ENCODE measurements at regions not wholly inside any gene's neighbourhood (a gene's known extent, or its start where the extent isn't known, plus 50 kb on each side); places are given as distances from the start of the nearest gene placed in this dataset.
"Not testable (repeated sequence)": the region's sequence is repeated elsewhere in the genome, so short reads cannot be mapped to it uniquely, and the experiment has no call there.

DNA sequence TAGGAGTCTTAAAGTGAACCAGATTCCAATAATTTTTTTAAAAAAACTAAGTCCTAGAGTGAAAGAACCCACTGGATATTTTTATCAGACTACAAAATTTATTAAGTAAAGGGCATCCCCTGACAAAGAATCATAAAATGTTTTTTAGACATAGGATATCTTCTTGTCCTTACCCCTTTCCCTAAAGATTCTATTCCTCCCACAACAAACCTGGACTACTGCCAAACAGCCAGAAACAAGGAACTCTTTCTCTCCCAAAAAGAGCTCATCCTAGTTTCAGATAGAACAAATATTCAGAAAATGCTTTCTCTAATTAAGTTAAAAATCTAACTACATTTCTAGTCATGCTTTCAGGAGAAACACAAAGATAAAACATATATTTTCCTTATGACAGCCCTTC, 327.1 kb downstream of the FAM181B start:
- no peaks in the 10 kb centered on the region for H3K9me3 ChIP-seq
- in situ Hi-C loops (cut with MboI; ENCODE audit: low sequenced_read_pairs in 4 of 4): no loop called here
- ATAC-seq (no peak), DNase-seq (no peak)
- intact Hi-C loops (cut with DNase I; ENCODE audit: low total_unique reads): no loop called here
- H3K4me3 ChIP-seq: no peak overlapping the region
- TF ChIP-seq, protein P1, sequence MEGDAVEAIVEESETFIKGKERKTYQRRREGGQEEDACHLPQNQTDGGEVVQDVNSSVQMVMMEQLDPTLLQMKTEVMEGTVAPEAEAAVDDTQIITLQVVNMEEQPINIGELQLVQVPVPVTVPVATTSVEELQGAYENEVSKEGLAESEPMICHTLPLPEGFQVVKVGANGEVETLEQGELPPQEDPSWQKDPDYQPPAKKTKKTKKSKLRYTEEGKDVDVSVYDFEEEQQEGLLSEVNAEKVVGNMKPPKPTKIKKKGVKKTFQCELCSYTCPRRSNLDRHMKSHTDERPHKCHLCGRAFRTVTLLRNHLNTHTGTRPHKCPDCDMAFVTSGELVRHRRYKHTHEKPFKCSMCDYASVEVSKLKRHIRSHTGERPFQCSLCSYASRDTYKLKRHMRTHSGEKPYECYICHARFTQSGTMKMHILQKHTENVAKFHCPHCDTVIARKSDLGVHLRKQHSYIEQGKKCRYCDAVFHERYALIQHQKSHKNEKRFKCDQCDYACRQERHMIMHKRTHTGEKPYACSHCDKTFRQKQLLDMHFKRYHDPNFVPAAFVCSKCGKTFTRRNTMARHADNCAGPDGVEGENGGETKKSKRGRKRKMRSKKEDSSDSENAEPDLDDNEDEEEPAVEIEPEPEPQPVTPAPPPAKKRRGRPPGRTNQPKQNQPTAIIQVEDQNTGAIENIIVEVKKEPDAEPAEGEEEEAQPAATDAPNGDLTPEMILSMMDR (IDR thresholded peaks at IDR 0.05 in 4 of 5, conservative IDR thresholded peaks at IDR 0.05 in 1 of 5): no peak
- no peak for TF ChIP-seq POLR2A (IDR thresholded peaks at IDR 0.05)
- H3K27ac ChIP-seq: no peak overlapping the region
- no peaks in the 10 kb centered on the region for H3K27me3 ChIP-seq
- H3K36me3 ChIP-seq: no peaks in the 10 kb centered on the region
- no peaks in the 10 kb centered on the region for H3K4me1 ChIP-seq

DNA sequence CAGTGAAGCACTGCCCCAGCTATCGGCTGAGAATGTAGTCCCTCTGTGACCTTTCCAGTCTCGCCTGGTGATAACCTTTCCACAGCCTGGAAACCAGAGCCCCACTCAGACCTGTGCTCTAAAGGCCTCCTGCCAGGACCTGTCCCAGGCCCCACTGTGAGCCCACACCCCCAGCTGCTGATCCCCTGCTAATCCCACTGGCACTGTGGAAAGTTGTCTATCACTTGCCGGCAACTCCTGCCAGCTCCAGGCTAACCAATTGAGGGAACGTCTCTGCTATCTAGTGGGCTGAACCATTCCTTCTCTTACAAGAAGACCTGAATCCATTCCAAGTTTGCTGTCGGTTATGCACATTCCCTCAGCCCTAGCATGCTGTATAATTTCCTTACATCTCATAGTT, 328.2 kb downstream of the FAM181B start:
- H3K27ac ChIP-seq: no peak overlapping the region
- TF ChIP-seq, protein P1 (IDR thresholded peaks at IDR 0.05 in 4 of 5, conservative IDR thresholded peaks at IDR 0.05 in 1 of 5): no peak
- intact Hi-C loops (cut with DNase I; ENCODE audit: low total_unique reads): no loop called here
- H3K27me3 ChIP-seq: no peaks in the 10 kb centered on the region
- ATAC-seq (no peak), DNase-seq (no peak)
- no peaks in the 10 kb centered on the region for H3K36me3 ChIP-seq
- H3K9me3 ChIP-seq: no peaks in the 10 kb centered on the region
- in situ Hi-C loops (cut with MboI; ENCODE audit: low sequenced_read_pairs in 4 of 4): no loop called here
- no peak overlapping the region for H3K4me3 ChIP-seq
- H3K4me1 ChIP-seq: no peaks in the 10 kb centered on the region

DNA sequence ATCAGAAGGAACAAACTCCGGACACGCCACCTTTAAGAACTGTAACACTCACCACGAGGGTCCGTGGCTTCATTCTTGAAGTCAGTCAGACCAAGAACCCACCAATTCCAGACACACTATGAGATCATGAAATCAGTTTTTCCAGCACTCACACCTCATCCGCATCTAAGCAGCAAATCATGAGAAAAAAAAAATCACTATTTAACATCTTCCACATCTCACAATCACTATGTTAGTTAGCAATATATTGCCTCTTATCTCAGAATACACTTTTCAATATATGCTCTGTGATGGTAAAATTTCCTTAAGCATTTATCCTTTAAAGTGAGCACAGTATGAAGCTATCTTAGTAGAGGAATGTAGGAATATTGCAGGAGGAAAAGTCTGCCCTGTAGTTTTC, 328.7 kb downstream of the FAM181B start:
- in situ Hi-C loops (cut with MboI; ENCODE audit: low sequenced_read_pairs in 4 of 4): no loop called here

DNA sequence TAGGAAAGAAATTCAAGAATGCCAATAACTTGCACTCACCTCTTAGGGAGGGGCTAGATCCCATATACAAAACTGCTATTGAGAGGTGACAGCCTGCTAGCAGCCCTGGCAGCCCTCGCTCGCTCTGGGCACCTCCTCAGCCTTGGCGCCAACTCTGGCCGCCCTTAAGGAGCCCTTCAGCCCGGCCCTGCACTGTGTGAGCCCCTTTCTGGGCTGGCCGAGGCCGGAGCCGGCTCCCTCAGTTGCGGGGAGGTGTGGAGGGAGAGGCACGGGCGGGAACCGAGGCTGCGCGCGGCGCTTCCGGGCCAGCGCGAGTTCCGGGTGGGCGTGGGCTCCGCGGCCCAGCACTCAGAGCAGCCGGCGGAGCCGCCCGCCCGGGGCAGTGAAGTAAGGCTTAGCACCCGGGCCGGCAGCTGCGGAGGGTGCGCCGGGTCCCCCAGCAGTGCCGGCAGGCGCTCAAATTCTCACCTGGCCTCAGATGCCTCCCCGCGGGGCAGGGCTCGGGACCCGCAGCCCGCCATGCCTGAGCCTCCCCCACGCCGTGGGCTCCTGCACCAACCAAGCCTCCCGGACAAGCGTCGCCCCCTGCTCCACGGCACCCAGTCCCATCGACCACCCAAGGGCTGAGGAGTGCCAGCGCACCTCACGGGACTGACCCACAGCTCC, 329.9 kb downstream of the FAM181B start:
- H3K27me3 ChIP-seq: no peaks in the 10 kb centered on the region
- H3K36me3 ChIP-seq: no peaks in the 10 kb centered on the region
- intact Hi-C loops (cut with DNase I; ENCODE audit: low total_unique reads): no loop called here
- no peak for TF ChIP-seq POLR2A (IDR thresholded peaks at IDR 0.05)
- TF ChIP-seq, protein P1 (IDR thresholded peaks at IDR 0.05 in 4 of 5, conservative IDR thresholded peaks at IDR 0.05 in 1 of 5): no peak
- no peaks in the 10 kb centered on the region for H3K9me3 ChIP-seq
- no peak for DNase-seq
- in situ Hi-C loops (cut with MboI; ENCODE audit: low sequenced_read_pairs in 4 of 4): no loop called here
- H3K4me3 ChIP-seq: no peak overlapping the region
- H3K4me1 ChIP-seq: no peaks in the 10 kb centered on the region
- ATAC-seq: no peak
- no peak overlapping the region for H3K27ac ChIP-seq

More for the DNA sequence above, 328.7 kb downstream of the FAM181B start:
- Histone ChIP-seq H3K4me3 (no peak overlapping the region), H3K4me1 (no peaks in the 10 kb centered on the region), H3K27ac (no peak overlapping the region), H3K27me3 (no peaks in the 10 kb centered on the region), H3K9me3 (no peaks in the 10 kb centered on the region), H3K36me3 (no peaks in the 10 kb centered on the region)
- intact Hi-C loops (cut with DNase I; ENCODE audit: low total_unique reads): no loop called here
- ATAC-seq (no peak), DNase-seq (no peak)
- TF ChIP-seq, protein P1 (IDR thresholded peaks at IDR 0.05 in 4 of 5, conservative IDR thresholded peaks at IDR 0.05 in 1 of 5): no peak
- TF ChIP-seq POLR2A (IDR thresholded peaks at IDR 0.05): no peak

DNA sequence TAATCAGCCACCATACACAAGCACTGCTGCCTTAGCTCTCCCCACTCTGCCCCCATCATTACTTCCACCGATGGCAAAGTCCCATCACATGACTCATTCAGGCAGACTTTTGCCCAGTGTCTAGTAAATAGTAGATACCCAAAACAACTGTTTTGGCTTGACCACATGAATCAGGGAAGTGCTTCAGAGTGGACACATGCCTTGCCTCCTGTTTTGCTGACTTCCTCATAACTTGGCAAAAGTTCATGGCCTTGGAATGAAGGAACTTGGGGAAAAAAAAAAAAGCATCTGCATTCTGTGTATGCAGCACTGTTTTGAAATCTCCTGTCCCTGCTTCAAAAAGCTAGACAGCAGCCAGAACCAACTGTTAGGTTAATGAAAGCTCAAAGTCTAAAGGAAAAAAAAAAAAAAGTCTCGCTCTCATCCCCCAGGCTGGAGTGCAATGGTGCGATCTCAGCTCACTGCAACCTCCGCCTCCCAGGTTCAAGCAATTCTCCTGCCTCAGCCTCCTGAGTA, 335.3 kb downstream of the FAM181B start:
- Histone ChIP-seq H3K4me1 (no peaks in the 10 kb centered on the region), H3K27ac (no peak overlapping the region), H3K9me3 (no peaks in the 10 kb centered on the region), H3K4me3 (no peak overlapping the region), H3K36me3 (no peaks in the 10 kb centered on the region), H3K27me3 (no peaks in the 10 kb centered on the region)
- peak in 1 of 2 donors; percentile 33 for ATAC-seq
- peak in 1 of 2 donors; percentile 17 for DNase-seq
- in situ Hi-C loops (cut with MboI; ENCODE audit: low sequenced_read_pairs in 4 of 4): no loop called here
- intact Hi-C loops (cut with DNase I; ENCODE audit: low total_unique reads): no loop called here
- no peak for TF ChIP-seq POLR2A (IDR thresholded peaks at IDR 0.05)

DNA sequence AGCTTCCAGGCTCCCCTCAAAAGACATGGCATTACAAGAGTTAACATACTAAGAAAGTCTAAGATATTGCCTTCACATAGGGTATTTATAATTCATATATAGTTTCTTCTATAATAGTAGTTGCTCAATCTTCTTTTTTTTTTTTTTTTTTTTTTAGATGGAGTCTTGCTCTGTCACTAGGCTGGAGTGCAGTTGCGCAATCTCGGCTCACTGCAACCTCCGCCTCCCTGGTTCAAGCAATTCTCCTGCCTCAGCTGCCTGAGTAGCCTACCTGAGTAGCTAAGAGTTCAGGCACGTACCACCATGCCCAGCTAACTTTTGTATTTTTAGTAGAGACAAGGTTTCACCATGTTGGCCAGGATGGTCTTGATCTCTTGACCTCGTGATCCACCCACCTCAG, 337.0 kb downstream of the FAM181B start:
- in situ Hi-C loops (cut with MboI; ENCODE audit: low sequenced_read_pairs in 4 of 4); H3K4me3 ChIP-seq; H3K9me3 ChIP-seq; H3K36me3 ChIP-seq; H3K27me3 ChIP-seq; ATAC-seq; H3K4me1 ChIP-seq; intact Hi-C loops (cut with DNase I; ENCODE audit: low total_unique reads); H3K27ac ChIP-seq: not testable (repeated sequence)
- DNase-seq: peak in 1 of 2 donors; percentile 27

All from gastrocnemius medialis (tissue), 4 donors.